IMR-90 (cell line): ENCODE measurements at regions not wholly inside any gene's neighbourhood (a gene's known extent, or its start where the extent isn't known, plus 50 kb on each side); places are given as distances from the start of the nearest gene placed in this dataset.

Experiments used
- ATAC-seq: fragments of 200-7000 bp; cut with Tn5 transposase; 2 replicates; pipeline ENCODE4 v1.9.1; 2020; ENCODE audit warnings: low read depth, mild to moderate bottlenecking, moderate library complexity
- BruUV-seq: library from RNA; stranded (reverse); fragments of 400-500 nt; replicated peaks from 2 replicates; lab custom pipeline; 2021; lab: Mats Ljungman, UMichigan
- CTCF ChIA-PET: fragments of 300-600 bp; formaldehyde crosslinking; extraction: SDS; loops from one replicate; lab custom pipeline; 2021; ENCODE audit warnings: antibody characterized with exemption; lab: Yijun Ruan, JAX
- POLR2A ChIA-PET: fragments of 300-600 bp; sonication (Branson Sonifier 250); formaldehyde crosslinking; loops from one replicate; lab custom pipeline; 2022; ENCODE audit warnings: antibody characterized with exemption; ENCODE audit not compliant: unreplicated experiment; lab: Charles Lee
- DNase-seq: peaks from one replicate; pipeline ENCODE4 v3.0.0; 2013
- H2AFZ ChIP-seq: replicated peaks from 2 replicates; pipeline ENCODE3; 2013; ENCODE audit warnings: low read length, mild to moderate bottlenecking; ENCODE audit not compliant: poor library complexity
- H2AK5ac ChIP-seq: 2 replicates; pipeline ENCODE4 v1.6.1; 2013; ENCODE audit warnings: low read depth, low read length, inconsistent platforms
- H2AK9ac ChIP-seq: replicated peaks from 2 replicates; pipeline ENCODE3; 2013; ENCODE audit warnings: mild to moderate bottlenecking, low read depth, low read length, moderate library complexity; ENCODE audit not compliant: poor library complexity
- H2BK120ac ChIP-seq: 2 replicates; pipeline ENCODE4 v1.6.1; 2013; ENCODE audit warnings: low read depth, low read length, inconsistent platforms
- H2BK15ac ChIP-seq: 3 replicates; pipeline ENCODE4 v1.6.1; 2013; ENCODE audit warnings: low read depth, low read length, inconsistent platforms
- H2BK20ac ChIP-seq: 2 replicates; pipeline ENCODE4 v1.6.1; 2013; ENCODE audit warnings: low read depth, mild to moderate bottlenecking, inconsistent platforms, low read length, moderate library complexity
- H2BK5ac ChIP-seq: 2 replicates; pipeline ENCODE4 v1.6.1; 2013; ENCODE audit warnings: mild to moderate bottlenecking, low read depth, low read length, inconsistent platforms; ENCODE audit not compliant: poor library complexity, severe bottlenecking
- H3K14ac ChIP-seq: replicated peaks from 2 replicates; pipeline ENCODE4 v1.6.1; 2013; ENCODE audit warnings: low read depth, low read length, inconsistent platforms
- H3K18ac ChIP-seq: 2 replicates; pipeline ENCODE4 v1.6.1; 2013; ENCODE audit warnings: low read depth, low read length, control low read depth
- H3K23ac ChIP-seq: 2 replicates; pipeline ENCODE4 v1.6.1; 2013; ENCODE audit warnings: low read depth, low read length, inconsistent platforms
- H3K27ac ChIP-seq: 2 replicates; pipeline ENCODE4 v1.5.1; 2013; ENCODE audit warnings: mild to moderate bottlenecking, control low read depth, low read length; ENCODE audit not compliant: insufficient read depth
- H3K27me3 ChIP-seq: 2 replicates; pipeline ENCODE4 v1.6.1; 2013; ENCODE audit warnings: low read length; ENCODE audit not compliant: control insufficient read depth, insufficient read depth
- H3K36me3 ChIP-seq: 2 replicates; pipeline ENCODE4 v1.6.1; 2013; ENCODE audit warnings: low read length, mixed read lengths; ENCODE audit not compliant: control insufficient read depth, insufficient read depth
- H3K4ac ChIP-seq: 2 replicates; pipeline ENCODE4 v1.6.1; 2013; ENCODE audit warnings: low read depth, low read length, inconsistent platforms
- H3K4me1 ChIP-seq: 2 replicates; pipeline ENCODE4 v1.6.1; 2013; ENCODE audit warnings: low read length, mixed read lengths; ENCODE audit not compliant: control insufficient read depth, insufficient read depth
- H3K4me2 ChIP-seq: 2 replicates; pipeline ENCODE4 v1.6.1; 2013; ENCODE audit warnings: low read depth, mild to moderate bottlenecking, control low read depth, low read length, moderate library complexity
- H3K4me3 ChIP-seq: 2 replicates; pipeline ENCODE4 v1.5.1; 2013; ENCODE audit warnings: low read depth, mild to moderate bottlenecking, control low read depth, low read length, moderate library complexity; ENCODE audit not compliant: insufficient read depth
- H3K56ac ChIP-seq: 2 replicates; pipeline ENCODE4 v1.6.1; 2013; ENCODE audit warnings: low read length, inconsistent platforms; ENCODE audit not compliant: insufficient read depth; ENCODE audit errors: extremely low read depth
- H3K79me1 ChIP-seq, 2 experiments: 2 replicates each; pipeline ENCODE4 v1.6.1; 2013; ENCODE audit warnings: low read length in 2 of 2, inconsistent platforms in 1 of 2, low read depth in 1 of 2
- H3K9ac ChIP-seq: 2 replicates; pipeline ENCODE4 v1.6.1; 2013; ENCODE audit warnings: low read depth, low read length, control low read depth
- H3K9me1 ChIP-seq: 2 replicates; pipeline ENCODE4 v1.6.1; 2013; ENCODE audit warnings: low read length, inconsistent platforms; ENCODE audit not compliant: insufficient read depth
- H3K9me3 ChIP-seq: 2 replicates; pipeline ENCODE4 v1.6.1; 2013; ENCODE audit warnings: low read length; ENCODE audit not compliant: control insufficient read depth, insufficient read depth
- H4K20me1 ChIP-seq: 2 replicates; pipeline ENCODE4 v1.6.1; 2013; ENCODE audit warnings: low read length, inconsistent platforms; ENCODE audit not compliant: insufficient read depth
- H4K5ac ChIP-seq: 2 replicates; pipeline ENCODE4 v1.6.1; 2013; ENCODE audit warnings: mild to moderate bottlenecking, low read depth, low read length, control low read depth
- H4K8ac ChIP-seq, 2 experiments: 2 replicates each; pipeline ENCODE4 v1.6.1; 2013; ENCODE audit warnings: low read depth in 2 of 2, low read length in 2 of 2, control low read depth in 1 of 2, inconsistent platforms in 1 of 2
- H4K91ac ChIP-seq: 2 replicates; pipeline ENCODE4 v1.6.1; 2013; ENCODE audit warnings: low read depth, low read length, inconsistent platforms; ENCODE audit not compliant: insufficient read depth
- BHLHE40 ChIP-seq: fragments of 150-350 bp; IDR thresholded peaks from 2 replicates; pipeline ENCODE4 v1.6.1; 2016; ENCODE audit warnings: mild to moderate bottlenecking, low read depth, low read length
- CHD1 ChIP-seq: IDR thresholded peaks from 2 replicates; pipeline ENCODE4 v1.6.1; 2012; ENCODE audit warnings: low read depth, low read length, improper control_type of control experiment
- CTCF ChIP-seq: conservative IDR thresholded peaks from 2 replicates; pipeline ENCODE4 v1.5.1; 2012; ENCODE audit warnings: mild to moderate bottlenecking, low read depth, low read length, improper control_type of control experiment
- MAZ ChIP-seq: IDR thresholded peaks from 2 replicates; pipeline ENCODE4 v1.6.1; 2012; ENCODE audit warnings: low read depth, mild to moderate bottlenecking, low read length, improper control_type of control experiment, moderate library complexity, borderline replicate concordance
- MXI1 ChIP-seq: IDR thresholded peaks from 2 replicates; pipeline ENCODE4 v1.6.1; 2012; ENCODE audit warnings: low read depth, mild to moderate bottlenecking, low read length, moderate library complexity, borderline replicate concordance
- NFE2L2 ChIP-seq: fragments of 150-350 bp; IDR thresholded peaks from 2 replicates; pipeline ENCODE4 v1.6.1; 2016; ENCODE audit warnings: low read depth, mild to moderate bottlenecking, low read length
- POLR2A ChIP-seq: IDR thresholded peaks from 2 replicates; pipeline ENCODE4 v1.6.1; 2012; ENCODE audit warnings: mild to moderate bottlenecking, low read depth, low read length
- RFX5 ChIP-seq: IDR thresholded peaks from 2 replicates; pipeline ENCODE4 v1.8.0; 2012; ENCODE audit warnings: low read depth, mild to moderate bottlenecking, low read length, moderate library complexity
- SMC3 ChIP-seq: fragments of 150-350 bp; IDR thresholded peaks from 2 replicates; pipeline ENCODE4 v1.6.1; 2016; ENCODE audit warnings: low read depth, mild to moderate bottlenecking, antibody characterized with exemption, low read length, moderate library complexity
- WGBS, 2 experiments: methylation state at CpG; one replicate each; pipeline versions ENCODE4 v1.1.5 to v1.1.7; 2013; ENCODE audit warnings: missing lambda C conversion rate in 2 of 2; ENCODE audit not compliant: insufficient read length in 1 of 2; ENCODE audit errors: extremely low coverage in 2 of 2; 5-methylcytosine and 5-hydroxymethylcytosine counted together
- dilution Hi-C: fragments of 300-500 bp; cut with HindIII; formaldehyde crosslinking; loops from one replicate; pipeline ENCODE4 v1.14.3; 2018; ENCODE audit warnings: low sequenced_read_pairs; ENCODE audit not compliant: unreplicated experiment
- in situ Hi-C: fragments of 300-500 bp; cut with MboI; formaldehyde crosslinking; loops from 3 replicates; pipeline ENCODE4 v1.14.3; 2019; ENCODE audit warnings: low sequenced_read_pairs, inconsistent platforms, mixed read lengths
- intact Hi-C: fragments of 100-400 bp; cut with micrococcal nuclease; formaldehyde crosslinking; loops from 2 replicates; pipeline ENCODE4 v1.10.0; 2022

- intact Hi-C loops: no loop called here
- no peak overlapping the region for H3K9ac ChIP-seq
- H3K27ac ChIP-seq: no peak overlapping the region
- peak overlapping the region; percentile 16 to 54; a peak in 3 of 4 replicates for H4K8ac ChIP-seq
- no peak for ATAC-seq
- no peaks in the 10 kb centered on the region for H3K9me1 ChIP-seq
- peak overlapping the region; percentile 58; the same call in 1 of the 2 replicates for H3K14ac ChIP-seq
- no CpG with 5 or more reads among the region's 3 CpGs for WGBS, 2 experiments
- no peaks in the 10 kb centered on the region for H3K27me3 ChIP-seq
- H3K4me2 ChIP-seq: no peak overlapping the region
- peak overlapping the region; percentile 19; the same call in 1 of the 2 replicates for H4K5ac ChIP-seq
- peak overlapping the region; percentile 50 for H4K91ac ChIP-seq
- H2AFZ ChIP-seq: no peak overlapping the region
- no peak overlapping the region for H2AK9ac ChIP-seq
- peaks cover 9% of the 10 kb centered on the region for H3K4me1 ChIP-seq
- DNase-seq: no peak
- H3K23ac ChIP-seq: no peak overlapping the region
- H3K18ac ChIP-seq: peak overlapping the region; percentile 61; the same call in 1 of the 2 replicates
- no peak overlapping the region for H3K4me3 ChIP-seq
- H2AK5ac ChIP-seq: no peak overlapping the region
- dilution Hi-C loops: no loop called here
- H3K9me3 ChIP-seq: no peaks in the 10 kb centered on the region
- H3K79me1 ChIP-seq: no peaks in the 10 kb centered on the region
- no peaks in the 10 kb centered on the region for H3K36me3 ChIP-seq
- in situ Hi-C loops: no loop called here
- no peak overlapping the region for H3K56ac ChIP-seq
- ChIA-PET POLR2A (no interaction called here), CTCF (no interaction called here)
- no peaks in the 10 kb centered on the region for H4K20me1 ChIP-seq
- peak overlapping the region; percentile 64 for H2BK5ac ChIP-seq
- TF ChIP-seq BHLHE40 (no peak), NFE2L2 (no peak), CHD1 (no peak), MXI1 (no peak), CTCF (no peak), MAZ (no peak), SMC3 (no peak), POLR2A (no peak), RFX5 (no peak)
- BruUV-seq: no TSS peak
- peak overlapping the region; percentile 65 for H2BK20ac ChIP-seq
- H3K4ac ChIP-seq: peak overlapping the region; percentile 54
- H2BK120ac ChIP-seq: peak overlapping the region; percentile 77
- peak overlapping the region; percentile 44; the same call in 1 of the 3 replicates for H2BK15ac ChIP-seq
Observed at GRCh38 chr3:178206521-178206920, 329.7 kb upstream of the KCNMB2 start.
